Fibroblast of skin of back (primary cell): ENCODE measurements at regions not wholly inside any gene's neighbourhood (a gene's known extent, or its start where the extent isn't known, plus 50 kb on each side); places are given as distances from the start of the nearest gene placed in this dataset.

Experiments
- DNase-seq: peaks from one replicate; pipeline ENCODE4 v3.0.0-alpha.2; 2013

- DNase-seq = no peak
Observed at GRCh38 chr1:94591823-94592570, 50.4 kb upstream of the F3 start.
